HG03095 (cell line): ENCODE measurements at regions not wholly inside any gene's neighbourhood (a gene's known extent, or its start where the extent isn't known, plus 50 kb on each side); places are given as distances from the start of the nearest gene placed in this dataset.
"Not testable (repeated sequence)": the region's sequence is repeated elsewhere in the genome, so short reads cannot be mapped to it uniquely, and the experiment has no call there.

Experiments used
- ATAC-seq: cut with Tn5 transposase; IDR thresholded peaks from one replicate; pipeline ENCODE4 v1.9.1; 2021; ENCODE audit warnings: moderate library complexity; ENCODE audit not compliant: unreplicated experiment

- not testable (repeated sequence) for ATAC-seq
Measured at GRCh38 chr10:46645110-46645509, 66.2 kb downstream of the SYT15 start.

DNA sequence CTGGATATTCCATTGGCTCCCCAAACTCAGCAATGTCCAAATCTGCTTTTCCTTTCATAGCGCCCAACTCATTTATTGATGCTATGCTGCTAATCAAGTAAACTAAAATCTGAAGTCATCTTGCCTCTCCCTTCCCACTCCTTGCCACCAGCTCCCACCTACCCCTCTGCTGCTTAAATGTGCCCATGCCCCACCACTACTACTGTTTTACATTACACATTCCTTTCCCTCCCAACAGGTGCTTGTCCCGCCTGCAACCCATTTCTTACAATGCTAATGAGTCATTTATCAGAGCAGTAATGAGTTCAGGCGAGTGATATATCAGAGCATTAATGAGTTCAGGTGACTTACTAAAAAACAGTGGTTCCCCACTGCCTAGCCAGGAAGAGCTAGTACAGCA lies 67.2 kb downstream of the SYT15 start:
- ATAC-seq = not testable (repeated sequence)

DNA sequence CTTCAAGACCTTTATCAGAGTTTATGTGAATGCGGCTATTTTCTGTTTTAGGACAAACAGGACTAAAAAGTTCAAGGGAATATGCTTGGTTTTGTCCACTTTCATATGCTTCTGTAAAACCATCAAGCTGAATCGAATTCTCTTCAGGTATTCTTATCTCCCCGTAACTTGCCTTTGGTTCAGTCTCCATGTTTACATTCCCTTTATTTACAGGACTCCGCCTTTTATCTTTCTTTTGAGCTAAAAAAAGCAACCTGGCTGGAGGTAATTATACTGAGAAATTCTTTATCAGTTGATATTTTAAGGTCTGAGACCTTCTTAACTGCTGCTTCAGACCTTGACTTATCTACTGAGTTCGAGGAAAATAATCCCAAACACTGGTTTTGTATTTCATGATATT lies 72.0 kb downstream of the SYT15 start:
- not testable (repeated sequence) for ATAC-seq

DNA sequence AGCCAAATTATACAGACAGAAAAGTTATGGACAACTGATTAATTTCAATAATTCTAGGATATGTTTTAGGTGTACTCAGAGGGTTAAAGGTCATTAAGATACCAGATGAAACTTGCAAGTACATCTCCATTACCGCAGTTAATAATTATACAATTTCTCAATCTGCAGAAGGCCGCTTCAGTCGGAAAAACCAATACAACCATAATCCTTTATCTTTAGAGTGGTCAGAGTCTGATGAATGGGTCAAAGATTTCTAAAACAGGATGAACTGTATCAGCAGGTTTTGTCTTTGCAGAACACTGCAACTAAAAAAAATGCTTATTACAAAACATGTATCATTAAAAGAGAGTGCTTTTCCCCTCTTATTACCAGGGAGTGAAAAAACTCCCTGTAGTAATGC lies 78.5 kb downstream of the SYT15 start:
- not testable (repeated sequence) for ATAC-seq

DNA sequence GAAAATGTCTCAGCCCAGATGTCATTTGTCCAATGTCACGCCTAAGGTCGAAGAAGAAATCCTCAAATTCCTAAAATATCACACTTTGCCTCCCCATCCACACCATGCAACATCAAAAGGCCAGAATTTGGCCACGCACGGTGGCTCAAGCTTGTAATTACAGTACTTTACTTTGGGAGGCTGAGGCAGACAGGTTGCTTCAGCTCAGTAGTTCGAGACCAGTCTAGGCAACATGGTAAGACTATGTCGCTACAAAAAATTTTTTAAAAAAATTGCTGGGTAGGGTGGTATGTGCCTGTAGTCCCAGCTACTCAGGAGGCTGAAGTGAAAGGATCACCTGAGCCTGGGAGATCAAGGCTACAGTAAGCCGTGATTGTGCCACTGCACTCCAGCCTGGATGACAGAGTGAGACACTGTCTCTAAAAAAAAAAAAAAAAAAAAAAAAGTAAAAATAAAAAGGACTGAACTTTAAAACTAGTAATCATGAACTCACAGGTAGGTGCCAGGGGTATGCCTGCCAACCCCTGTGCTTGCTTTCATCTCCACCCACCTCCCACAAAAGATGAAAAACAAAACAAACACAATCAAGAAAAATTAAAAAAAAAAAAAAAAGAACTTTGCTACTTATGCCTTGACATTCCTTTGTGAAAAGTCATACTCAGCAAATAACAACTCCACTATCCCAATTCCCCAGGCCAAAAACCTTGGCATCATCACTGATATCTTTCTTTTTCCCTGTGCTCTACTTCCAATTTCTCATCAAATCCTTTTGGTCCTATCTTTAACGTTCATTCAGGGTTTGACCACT lies 81.3 kb downstream of the SYT15 start:
- not testable (repeated sequence) for ATAC-seq

- ATAC-seq = not testable (repeated sequence)
Measured at GRCh38 chr10:46660835-46661164, 81.9 kb downstream of the SYT15 start.

DNA sequence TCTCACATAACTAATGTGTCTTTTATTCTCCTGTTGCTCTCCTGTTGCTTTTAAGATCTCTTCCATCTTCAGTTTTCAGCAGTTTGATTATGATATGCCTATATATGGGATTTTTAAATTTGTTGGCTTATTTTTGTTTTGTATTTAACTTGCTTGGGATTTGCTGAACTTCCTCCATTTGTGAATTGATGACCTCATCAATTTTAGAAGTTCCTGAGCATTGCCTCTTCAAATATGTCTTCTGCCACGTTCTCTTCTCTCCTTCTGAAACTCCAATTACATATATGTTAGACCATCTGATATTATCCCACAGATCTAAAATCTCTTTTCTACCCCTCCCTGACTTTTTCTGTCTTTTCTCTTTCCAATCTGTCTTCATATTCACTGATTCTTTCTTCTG lies 86.6 kb downstream of the SYT15 start:
- not testable (repeated sequence) for ATAC-seq

DNA sequence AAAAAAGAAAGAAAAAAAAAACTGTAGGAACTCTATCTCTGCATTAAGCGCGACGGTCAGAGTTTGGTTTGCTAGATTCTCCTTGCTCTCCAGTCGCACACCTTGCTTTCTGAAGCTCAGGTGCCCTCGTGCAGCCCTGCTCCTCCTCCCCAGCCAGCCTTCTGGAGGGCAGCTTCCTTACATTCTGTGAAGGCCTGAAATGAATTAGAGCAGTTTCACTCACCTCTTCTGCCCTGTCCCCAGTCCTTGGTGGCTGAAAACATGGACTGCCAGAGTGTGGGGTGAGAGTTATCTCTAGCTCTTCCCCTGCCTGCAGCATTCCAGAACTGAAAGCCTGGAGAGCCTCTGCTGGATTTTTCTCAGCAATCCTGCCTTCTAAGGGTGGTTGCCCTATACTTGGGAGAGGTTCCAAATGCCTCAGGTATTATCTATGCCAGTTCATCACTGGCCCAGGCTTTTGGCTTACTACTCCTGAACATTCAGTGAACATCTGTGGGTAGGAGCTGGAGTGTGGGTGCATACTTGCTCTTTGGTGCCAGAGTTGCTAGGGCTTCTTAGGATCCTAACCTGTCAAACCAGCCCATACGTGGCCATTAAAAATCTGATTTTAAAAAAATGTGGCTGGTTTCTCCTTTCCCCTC lies 89.5 kb downstream of the SYT15 start:
- not testable (repeated sequence) for ATAC-seq

GRCh38 chr10:46677836-46678435 lies 99.0 kb downstream of the SYT15 start:
- not testable (repeated sequence) for ATAC-seq

GRCh38 chr10:46691397-46691796 lies 112.5 kb downstream of the SYT15 start:
- ATAC-seq = not testable (repeated sequence)

DNA sequence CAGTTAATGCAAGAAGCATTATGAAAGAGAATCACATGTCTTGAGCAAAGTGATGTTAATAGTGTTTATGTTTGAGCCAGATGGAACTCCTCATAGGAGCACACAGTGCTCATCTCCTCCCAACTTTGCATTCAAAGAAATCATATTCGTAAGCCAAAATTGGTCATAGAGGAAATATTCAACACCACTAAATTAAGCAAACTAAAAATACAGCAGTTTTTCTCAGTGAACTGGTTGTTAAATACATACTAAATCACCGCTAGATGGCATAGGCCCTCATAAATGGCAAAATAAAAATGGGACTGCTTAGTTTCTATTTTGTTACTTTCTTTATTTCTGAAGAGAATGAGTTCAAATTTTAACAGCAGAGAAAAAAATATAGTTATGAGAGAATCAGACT lies 114.3 kb downstream of the SYT15 start:
- not testable (repeated sequence) for ATAC-seq

DNA sequence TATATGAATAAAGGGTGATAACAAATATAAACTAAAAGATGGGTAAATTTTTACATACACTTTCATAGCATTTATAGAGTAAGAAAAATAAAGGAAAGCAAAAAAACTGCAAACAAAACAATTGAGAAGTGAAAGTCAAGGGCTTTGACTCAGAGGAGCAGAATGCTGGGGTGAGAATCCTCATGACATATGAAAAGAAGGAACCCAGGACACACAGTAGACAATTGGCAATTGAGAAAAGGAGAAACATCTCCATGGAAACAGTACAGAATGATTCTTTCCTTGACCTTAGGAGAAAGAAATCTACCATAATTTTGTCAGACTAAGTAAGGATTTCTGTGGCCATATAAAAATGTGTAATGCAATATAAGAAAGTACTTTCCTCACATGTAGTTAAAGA lies 138.3 kb downstream of the SYT15 start:
- not testable (repeated sequence) for ATAC-seq

DNA sequence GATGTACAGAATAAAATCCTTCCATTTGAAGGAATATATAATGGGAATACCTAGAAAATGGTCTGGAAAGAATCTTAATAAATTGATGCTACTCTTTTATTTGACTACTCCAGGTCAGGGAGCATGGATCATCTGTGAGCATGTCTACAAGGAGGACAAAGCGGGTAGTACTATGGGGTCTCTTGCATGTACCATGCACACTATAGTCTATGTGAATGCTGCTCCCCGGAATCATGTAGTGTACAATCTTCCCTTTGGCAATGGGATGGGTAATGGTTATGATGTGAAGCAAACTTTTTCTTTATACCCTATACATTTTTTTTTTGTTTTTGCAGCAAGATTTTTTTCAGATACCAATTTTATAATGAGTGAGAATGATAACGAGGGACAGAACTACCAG lies 139.1 kb downstream of the SYT15 start:
- ATAC-seq = not testable (repeated sequence)

- not testable (repeated sequence) for ATAC-seq
Measured at GRCh38 chr10:46720386-46720785, 141.5 kb downstream of the SYT15 start.

GRCh38 chr10:46720811-46721518 lies 142.0 kb downstream of the SYT15 start:
- not testable (repeated sequence) for ATAC-seq

DNA sequence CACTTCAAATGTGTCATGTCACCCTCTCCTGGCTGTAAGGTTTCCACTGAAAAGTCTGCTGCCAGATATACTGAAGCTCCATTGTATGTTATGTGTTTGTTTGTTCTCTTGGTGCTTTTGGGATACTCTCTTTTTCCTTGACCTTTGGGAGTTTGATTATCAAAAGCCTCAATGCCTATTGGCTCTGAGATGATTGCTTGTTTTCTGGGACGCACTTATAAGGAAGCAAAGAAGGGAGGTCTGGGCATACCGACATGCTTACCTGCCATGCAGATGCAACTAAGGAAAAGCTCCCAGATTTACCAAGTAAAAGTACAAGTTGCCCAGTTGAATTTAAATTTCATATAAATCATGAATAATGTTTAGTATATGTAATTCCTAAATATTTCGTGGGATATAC lies 145.3 kb downstream of the SYT15 start:
- not testable (repeated sequence) for ATAC-seq

- not testable (repeated sequence) for ATAC-seq
Measured at GRCh38 chr10:46728359-46728758, 149.4 kb downstream of the SYT15 start.

DNA sequence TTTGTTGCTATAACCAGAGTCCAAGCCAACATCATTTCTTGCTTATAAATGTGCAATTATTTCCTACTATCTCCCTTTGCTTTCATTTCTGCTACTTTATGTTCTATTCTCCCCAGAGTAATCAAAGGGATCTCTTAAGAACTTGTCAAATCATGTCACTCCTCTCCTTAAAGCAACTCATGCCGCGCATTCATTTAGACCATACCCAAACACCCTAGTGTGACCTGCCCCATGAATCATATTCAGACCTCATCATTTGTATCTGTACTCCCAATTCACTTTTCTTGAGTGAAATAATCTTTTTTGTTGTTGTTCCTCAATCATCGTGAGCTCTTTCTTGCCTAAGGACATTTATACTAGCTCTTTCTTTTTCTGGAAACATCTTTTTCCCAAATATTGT lies 151.8 kb downstream of the SYT15 start:
- ATAC-seq = not testable (repeated sequence)

GRCh38 chr10:46733635-46734261 lies 154.8 kb downstream of the SYT15 start:
- ATAC-seq = not testable (repeated sequence)

DNA sequence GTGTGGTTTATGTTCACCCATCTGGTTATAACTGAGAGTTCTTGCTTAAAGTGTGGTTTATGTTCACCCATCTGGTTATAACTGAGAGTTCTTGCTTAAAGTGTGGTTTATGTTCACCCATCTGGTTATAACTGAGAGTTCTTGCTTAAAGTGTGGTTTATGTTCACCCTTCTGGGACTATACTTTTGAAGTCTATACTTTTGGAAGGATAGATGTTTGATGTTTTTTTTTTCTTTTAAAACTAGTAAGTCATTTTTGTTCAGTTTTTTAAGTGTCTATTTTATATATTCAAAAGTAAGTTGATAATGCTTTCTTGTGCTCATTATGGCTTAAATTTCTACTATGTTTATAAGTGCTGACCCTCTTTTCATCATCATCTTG lies 155.3 kb downstream of the SYT15 start:
- not testable (repeated sequence) for ATAC-seq

GRCh38 chr10:46739919-46740318 lies 161.0 kb downstream of the SYT15 start:
- ATAC-seq = not testable (repeated sequence)
